CD4-positive, alpha-beta T cell (primary cell): ENCODE measurements at regions not wholly inside any gene's neighbourhood (a gene's known extent, or its start where the extent isn't known, plus 50 kb on each side); places are given as distances from the start of the nearest gene placed in this dataset.

Source experiments
- ATAC-seq: fragments of 200-7000 bp; cut with Tn5 transposase; one replicate; pipeline ENCODE4 v1.10.0; 2022; ENCODE audit warnings: mild to moderate bottlenecking; ENCODE audit not compliant: poor library complexity
- CTCF ChIA-PET: fragments of 350-600 bp; sonication (Branson Sonifier 250); formaldehyde crosslinking; loops from one replicate; lab custom pipeline; 2021; ENCODE audit warnings: antibody characterized with exemption, inconsistent platforms; lab: Charles Lee
- POLR2A ChIA-PET: fragments of 350-600 bp; sonication (Branson Sonifier 250); formaldehyde crosslinking; loops from one replicate; lab custom pipeline; 2021; ENCODE audit warnings: antibody characterized with exemption, inconsistent platforms; lab: Charles Lee
- DNase-seq, 14 experiments: peaks; one replicate each; pipeline ENCODE4 v3.0.0-alpha.2; 2013 to 2020; ENCODE audit warnings: mixed read lengths in 2 of 14
- H3K27ac ChIP-seq, 2 donors: one replicate each; pipeline versions ENCODE4 v1.5.1 to v1.7.0; 2013; ENCODE audit warnings: low read length in 2 of 2, low read depth in 1 of 2, mild to moderate bottlenecking in 1 of 2
- H3K27me3 ChIP-seq, 2 experiments: 1 replicate in 1 of 2; 2 replicates in 1 of 2; pipeline versions ENCODE4 v1.6.1 to v1.7.0; 2013; ENCODE audit warnings: low read length in 2 of 2, control low read depth in 1 of 2, mild to moderate bottlenecking in 1 of 2, moderate library complexity in 1 of 2; ENCODE audit not compliant: insufficient read depth in 2 of 2, control insufficient read depth in 1 of 2
- H3K36me3 ChIP-seq: one replicate; pipeline ENCODE4 v1.6.1; 2013; ENCODE audit warnings: low read length, control low read depth; ENCODE audit not compliant: insufficient read depth
- H3K4me1 ChIP-seq: one replicate; pipeline ENCODE4 v1.6.1; 2013; ENCODE audit warnings: low read length, control low read depth; ENCODE audit not compliant: insufficient read depth
- H3K4me3 ChIP-seq: one replicate; pipeline ENCODE4 v1.5.1; 2013; ENCODE audit warnings: mild to moderate bottlenecking, low read length, moderate library complexity
- H3K9me3 ChIP-seq, 2 experiments: 1 replicate in 1 of 2; 2 replicates in 1 of 2; pipeline versions ENCODE4 v1.6.1 to v1.7.0; 2013; ENCODE audit warnings: low read length in 2 of 2, mild to moderate bottlenecking in 2 of 2, control low read depth in 1 of 2, moderate library complexity in 1 of 2; ENCODE audit not compliant: control insufficient read depth in 1 of 2, insufficient read depth in 1 of 2
- H3K27ac Mint-ChIP-seq: one replicate; pipeline ENCODE4 v1.8.0; 2020; ENCODE audit warnings: mixed read lengths
- H3K27me3 Mint-ChIP-seq: one replicate; pipeline ENCODE4 v1.8.0; 2021; ENCODE audit warnings: mixed read lengths
- H3K36me3 Mint-ChIP-seq: one replicate; pipeline ENCODE4 v1.8.0; 2021; ENCODE audit warnings: low read depth, mixed read lengths
- H3K4me1 Mint-ChIP-seq: one replicate; pipeline ENCODE4 v1.8.0; 2021; ENCODE audit warnings: low read depth, mixed read lengths
- H3K4me3 Mint-ChIP-seq: one replicate; pipeline ENCODE4 v1.8.0; 2020; ENCODE audit warnings: mild to moderate bottlenecking, mixed read lengths
- H3K9me3 Mint-ChIP-seq: one replicate; pipeline ENCODE4 v1.8.0; 2020; ENCODE audit warnings: mixed read lengths
- intact Hi-C, 2 experiments: fragments of 100-400 bp; cut with DNase I in 1 of 2; cut with micrococcal nuclease in 1 of 2; formaldehyde crosslinking; loops; one replicate each; pipeline versions ENCODE4 v1.15.1 to v1.9.0; 2023 to 2025; cut with DNase I, micrococcal nuclease
- TF ChIP-seq, protein P1 (sequence below): fragments of 200-600 bp; IDR thresholded peaks from one replicate; pipeline ENCODE4 v1.8.0; 2022; ENCODE audit warnings: antibody characterized with exemption, mild to moderate bottlenecking

DNA sequence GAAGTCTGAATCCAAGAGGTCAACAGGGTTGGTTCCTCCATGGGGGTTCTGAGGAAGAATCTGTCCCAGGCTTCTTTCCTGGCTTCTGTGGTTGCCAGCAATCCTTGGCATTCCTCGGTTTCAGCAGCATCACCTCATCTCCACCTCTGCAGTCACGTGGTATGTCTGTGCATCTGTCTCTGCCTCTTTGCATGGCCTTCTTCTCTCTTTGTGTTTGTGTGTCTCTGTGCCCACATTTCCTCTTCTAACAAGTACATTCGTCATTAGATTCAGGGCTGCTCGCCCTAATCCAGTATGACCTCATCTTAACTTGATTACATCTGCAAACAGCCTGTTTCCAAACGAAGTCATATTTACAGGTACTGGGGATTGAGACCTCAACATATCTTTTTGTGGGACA, 114.0 kb downstream of the BCOR start:
- no peaks in the 10 kb centered on the region for H3K4me1 Mint-ChIP-seq
- DNase-seq (no peak), ATAC-seq (no peak)
- H3K4me3 Mint-ChIP-seq = no peak overlapping the region
- no peaks in the 10 kb centered on the region for H3K9me3 Mint-ChIP-seq
- H3K36me3 Mint-ChIP-seq = no peaks in the 10 kb centered on the region
- intact Hi-C loops = no loop called here
- Histone ChIP-seq H3K9me3 (no peaks in the 10 kb centered on the region), H3K36me3 (no peaks in the 10 kb centered on the region), H3K27ac (no peak overlapping the region), H3K4me1 (no peaks in the 10 kb centered on the region), H3K4me3 (no peak overlapping the region), H3K27me3 (no peaks in the 10 kb centered on the region)
- no peak overlapping the region for H3K27ac Mint-ChIP-seq
- H3K27me3 Mint-ChIP-seq = no peaks in the 10 kb centered on the region
- ChIA-PET CTCF (no interaction called here), POLR2A (no interaction called here)
- TF ChIP-seq, protein P1, sequence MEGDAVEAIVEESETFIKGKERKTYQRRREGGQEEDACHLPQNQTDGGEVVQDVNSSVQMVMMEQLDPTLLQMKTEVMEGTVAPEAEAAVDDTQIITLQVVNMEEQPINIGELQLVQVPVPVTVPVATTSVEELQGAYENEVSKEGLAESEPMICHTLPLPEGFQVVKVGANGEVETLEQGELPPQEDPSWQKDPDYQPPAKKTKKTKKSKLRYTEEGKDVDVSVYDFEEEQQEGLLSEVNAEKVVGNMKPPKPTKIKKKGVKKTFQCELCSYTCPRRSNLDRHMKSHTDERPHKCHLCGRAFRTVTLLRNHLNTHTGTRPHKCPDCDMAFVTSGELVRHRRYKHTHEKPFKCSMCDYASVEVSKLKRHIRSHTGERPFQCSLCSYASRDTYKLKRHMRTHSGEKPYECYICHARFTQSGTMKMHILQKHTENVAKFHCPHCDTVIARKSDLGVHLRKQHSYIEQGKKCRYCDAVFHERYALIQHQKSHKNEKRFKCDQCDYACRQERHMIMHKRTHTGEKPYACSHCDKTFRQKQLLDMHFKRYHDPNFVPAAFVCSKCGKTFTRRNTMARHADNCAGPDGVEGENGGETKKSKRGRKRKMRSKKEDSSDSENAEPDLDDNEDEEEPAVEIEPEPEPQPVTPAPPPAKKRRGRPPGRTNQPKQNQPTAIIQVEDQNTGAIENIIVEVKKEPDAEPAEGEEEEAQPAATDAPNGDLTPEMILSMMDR = no peak

DNA sequence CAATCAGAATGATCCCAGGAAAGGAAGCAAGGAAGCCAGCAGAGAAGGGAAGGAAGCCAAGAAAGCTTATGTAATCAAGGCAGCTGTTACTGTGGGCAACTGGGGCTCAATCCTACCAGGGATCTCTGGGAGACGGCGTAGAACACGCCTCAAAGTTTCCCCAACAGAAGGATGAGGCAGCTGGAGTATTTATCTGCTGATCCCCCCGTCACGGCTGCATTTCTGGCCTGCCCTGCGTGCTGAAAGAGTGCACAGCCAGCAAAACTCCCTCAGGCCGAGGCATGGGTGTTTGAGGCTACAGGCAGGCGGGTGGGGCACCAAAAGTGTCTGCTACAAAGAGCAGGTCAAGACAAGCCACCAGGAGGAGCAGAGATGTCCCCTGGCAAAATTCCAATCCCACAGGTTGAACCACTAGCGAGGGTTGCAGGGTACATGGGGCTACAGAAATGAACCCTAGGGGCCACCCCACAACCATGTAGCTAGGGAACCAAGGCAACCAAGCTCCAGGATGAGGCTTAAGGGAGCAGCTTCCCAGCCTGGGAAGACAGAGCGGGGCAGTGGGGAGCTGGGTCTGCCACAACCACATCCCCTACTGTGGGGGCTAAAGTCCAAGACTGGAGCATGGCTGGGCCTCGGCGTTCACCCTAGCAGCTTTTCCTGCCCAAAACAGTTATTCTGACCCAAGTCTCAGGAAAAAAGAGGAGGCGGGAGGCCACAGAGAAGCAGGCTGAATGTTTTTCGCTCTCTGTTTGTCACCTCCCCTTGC, 113.4 kb downstream of the BCOR start:
- H3K27me3 Mint-ChIP-seq = no peaks in the 10 kb centered on the region
- CTCF ChIA-PET = no interaction called here
- no peak overlapping the region for H3K4me3 Mint-ChIP-seq

GRCh38 chrX:39985071-39985470, 112.7 kb downstream of the BCOR start:
- intact Hi-C loops = no loop called here
- Mint-ChIP-seq H3K4me3 (no peak overlapping the region), H3K27ac (no peak overlapping the region), H3K4me1 (no peaks in the 10 kb centered on the region), H3K9me3 (no peaks in the 10 kb centered on the region), H3K36me3 (no peaks in the 10 kb centered on the region), H3K27me3 (no peaks in the 10 kb centered on the region)
- POLR2A ChIA-PET = no interaction called here
- Histone ChIP-seq H3K36me3 (no peaks in the 10 kb centered on the region), H3K27me3 (no peaks in the 10 kb centered on the region), H3K27ac (no peak overlapping the region), H3K9me3 (no peaks in the 10 kb centered on the region), H3K4me1 (no peaks in the 10 kb centered on the region), H3K4me3 (no peak overlapping the region)
- DNase-seq (no peak), ATAC-seq (no peak)
- CTCF ChIA-PET = no interaction called here
- TF ChIP-seq, protein P1 = no peak

More for the DNA sequence above, 113.4 kb downstream of the BCOR start:
- H3K27ac ChIP-seq = no peak overlapping the region
- no peaks in the 10 kb centered on the region for H3K4me1 ChIP-seq
- POLR2A ChIA-PET = no interaction called here
- TF ChIP-seq, protein P1 = no peak
- DNase-seq (no peak), ATAC-seq (no peak)
- no peaks in the 10 kb centered on the region for H3K9me3 ChIP-seq
- intact Hi-C loops = no loop called here
- H3K4me3 ChIP-seq = no peak overlapping the region
- Mint-ChIP-seq H3K9me3 (no peaks in the 10 kb centered on the region), H3K4me1 (no peaks in the 10 kb centered on the region), H3K36me3 (no peaks in the 10 kb centered on the region), H3K27ac (no peak overlapping the region)
- H3K27me3 ChIP-seq = no peaks in the 10 kb centered on the region
- no peaks in the 10 kb centered on the region for H3K36me3 ChIP-seq
